NCI-H187 treated with DMSO at 0.1 percent for 48 hours (cell line): ENCODE measurements at regions not wholly inside any gene's neighbourhood (a gene's known extent, or its start where the extent isn't known, plus 50 kb on each side); places are given as distances from the start of the nearest gene placed in this dataset.

Experiments
- DNase-seq: peaks from one replicate; lab custom pipeline; 2025; lab: John Stamatoyannopoulos, UW

DNA sequence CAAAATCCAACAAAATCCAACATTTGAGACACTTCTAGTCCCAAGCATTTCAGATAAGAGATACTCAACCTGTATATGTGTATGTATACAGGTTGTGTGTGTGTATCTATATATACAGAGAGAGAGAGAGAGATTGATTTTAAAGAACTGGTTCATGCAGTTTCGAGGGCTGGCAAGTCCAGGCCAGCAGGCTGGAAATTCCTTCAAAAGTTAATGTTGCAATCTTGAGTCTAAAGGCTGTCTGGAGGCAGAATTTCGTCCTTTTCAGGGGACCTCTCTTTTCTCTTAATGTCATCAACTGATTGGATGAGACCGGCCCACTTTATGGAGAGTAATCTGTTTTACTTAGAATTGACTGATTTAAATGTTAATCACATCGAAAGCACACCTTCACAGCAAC lies 199.6 kb upstream of the IL12A start:
- no peak for DNase-seq

DNA sequence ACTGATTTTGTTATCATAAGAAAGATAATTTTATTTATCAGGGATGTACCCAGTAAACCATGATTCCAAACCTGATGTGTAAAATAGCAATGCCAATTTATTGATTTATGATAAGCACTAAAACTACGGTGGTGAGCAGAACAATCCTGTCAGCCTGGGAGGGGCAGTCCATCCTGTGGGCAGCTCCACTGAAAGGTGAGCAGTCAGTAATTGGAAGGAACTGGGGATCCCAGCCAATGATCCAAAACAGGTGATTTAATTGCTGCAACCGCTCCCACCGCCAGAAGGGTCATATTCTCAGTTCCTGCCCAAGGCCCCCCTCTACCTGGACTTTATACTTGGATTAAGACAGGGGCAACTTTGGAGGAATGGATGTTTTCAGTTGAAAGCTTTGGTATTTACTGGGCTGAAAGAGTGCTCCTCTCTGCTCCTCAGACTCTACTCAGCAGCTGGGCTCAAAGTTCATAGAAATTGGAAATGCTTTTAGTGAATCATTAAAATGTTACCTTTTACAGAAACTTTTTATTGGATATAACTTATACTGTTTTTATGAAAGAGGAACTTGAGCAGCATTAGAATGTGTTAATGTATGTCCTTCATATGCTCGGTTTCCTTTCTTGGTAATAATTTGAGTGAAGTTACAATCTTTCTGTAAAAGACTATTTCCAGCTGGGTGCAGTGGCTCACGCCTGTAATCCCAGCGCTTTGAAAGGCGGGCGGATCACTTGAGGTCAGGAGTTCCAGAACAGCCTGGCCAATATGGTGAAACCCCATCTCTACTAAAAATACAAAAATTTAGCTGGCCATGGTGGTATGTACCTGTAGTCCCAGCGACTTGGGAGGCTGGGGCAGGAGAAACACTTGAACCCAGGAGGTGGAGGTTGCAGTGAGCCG lies 198.6 kb upstream of the IL12A start:
- no peak for DNase-seq

DNA sequence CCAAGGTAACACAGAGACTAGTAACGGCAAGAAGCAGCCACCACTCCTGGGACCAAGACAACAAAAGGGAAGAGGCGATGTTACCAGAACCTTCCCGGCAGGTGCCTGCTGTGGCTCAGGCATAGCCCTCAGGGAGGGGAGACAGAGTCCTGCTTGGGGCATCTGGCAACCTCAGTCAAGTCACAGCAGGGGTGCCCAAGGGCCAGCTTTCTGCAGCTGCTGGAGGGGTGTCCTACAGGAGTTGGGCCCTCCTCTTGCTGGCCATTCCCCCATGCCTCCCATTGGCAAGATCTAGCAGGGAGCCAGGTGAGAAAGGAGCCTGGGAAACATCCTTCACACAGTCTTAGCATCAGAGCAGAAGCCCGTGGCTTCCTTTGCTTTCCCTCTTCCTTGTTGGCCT lies 197.3 kb upstream of the IL12A start:
- DNase-seq, result no peak

GRCh38 chr3:159792070-159792469 lies 196.6 kb upstream of the IL12A start:
- no peak for DNase-seq

DNA sequence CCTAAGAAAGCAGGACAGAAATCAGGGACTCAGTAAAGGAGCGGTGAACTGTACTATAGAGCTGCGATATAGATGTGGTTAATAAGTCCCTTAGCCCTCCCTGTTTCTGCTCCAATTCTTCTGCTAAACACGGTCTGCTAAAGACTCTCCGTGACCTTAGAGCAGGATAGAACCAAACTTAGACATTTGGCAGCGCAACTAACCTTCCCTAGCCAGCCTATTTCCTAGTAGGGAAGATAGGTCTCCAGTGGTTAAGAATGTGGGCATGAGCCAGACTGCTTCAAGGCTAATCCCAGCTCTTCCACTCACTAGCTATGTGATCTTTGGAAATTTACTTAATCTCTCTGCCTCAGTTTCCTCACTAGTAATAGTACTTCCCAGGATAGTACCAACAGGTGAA lies 193.6 kb upstream of the IL12A start:
- DNase-seq, result no peak

- DNase-seq, result no peak
Observed at GRCh38 chr3:159795681-159796175, 192.9 kb upstream of the IL12A start.

- DNase-seq, result no peak
Observed at GRCh38 chr3:159796226-159796625, 192.4 kb upstream of the IL12A start.

GRCh38 chr3:159796744-159797143 lies 191.9 kb upstream of the IL12A start:
- DNase-seq, result no peak

DNA sequence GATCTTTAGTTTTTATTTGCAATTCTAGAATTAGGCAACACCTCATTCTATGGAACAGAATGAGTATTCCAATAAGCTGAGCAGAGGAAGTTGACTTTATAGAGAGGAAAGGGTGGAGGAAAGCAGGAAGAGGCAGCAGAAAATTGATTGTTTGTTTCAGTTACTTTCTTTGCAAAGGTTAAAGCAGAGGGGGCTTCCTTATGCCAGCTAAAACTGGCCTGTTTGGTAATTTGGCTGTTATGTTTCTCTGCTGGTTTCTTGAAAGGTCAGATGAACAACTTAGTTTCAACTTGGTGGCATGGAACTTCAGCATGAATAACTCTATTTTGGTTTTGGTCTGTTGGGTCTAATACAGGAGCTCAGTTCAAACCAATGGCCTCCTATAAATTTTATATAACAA lies 190.9 kb upstream of the IL12A start:
- no peak for DNase-seq

DNA sequence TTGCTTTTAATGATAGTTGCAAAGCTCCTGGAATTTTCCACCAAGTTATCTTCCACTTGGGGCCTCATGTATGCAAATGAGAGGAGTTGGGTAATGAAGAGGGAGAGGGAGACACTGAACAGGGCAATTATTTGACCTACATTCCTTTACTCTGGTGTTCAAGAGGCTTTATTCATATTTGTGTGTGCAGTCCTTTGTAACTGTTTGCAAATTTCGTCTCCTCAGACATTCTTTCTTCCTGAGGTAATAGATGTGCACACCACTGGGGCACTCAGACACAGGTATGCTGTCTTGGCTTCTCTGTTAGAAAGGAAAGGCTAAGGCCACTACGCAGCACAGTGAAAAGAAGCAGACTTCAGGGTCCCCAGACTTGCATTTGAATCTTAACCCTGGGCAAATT lies 189.7 kb upstream of the IL12A start:
- DNase-seq, result no peak

GRCh38 chr3:159800434-159801155 lies 188.0 kb upstream of the IL12A start:
- DNase-seq, result no peak

- no peak for DNase-seq
Observed at GRCh38 chr3:159802864-159803263, 185.8 kb upstream of the IL12A start.

DNA sequence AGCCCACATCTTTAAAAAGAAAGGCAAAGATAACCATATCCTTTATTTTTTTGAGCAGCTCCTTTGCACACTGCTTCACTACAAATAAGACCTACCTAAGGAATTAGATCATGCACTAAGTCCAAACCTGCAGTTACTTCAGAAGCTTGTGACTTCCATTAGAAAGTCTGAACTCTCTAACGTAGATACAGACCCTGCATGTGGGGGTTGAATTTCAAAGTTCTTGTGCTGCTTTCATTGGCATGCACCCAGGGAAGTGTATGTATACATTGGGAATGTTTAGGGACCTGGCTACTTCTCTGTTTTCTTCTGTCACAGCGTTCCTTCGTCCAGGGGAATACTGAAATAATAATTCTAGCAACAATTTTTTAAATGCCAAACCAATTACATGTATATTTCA lies 185.2 kb upstream of the IL12A start:
- no peak for DNase-seq

DNA sequence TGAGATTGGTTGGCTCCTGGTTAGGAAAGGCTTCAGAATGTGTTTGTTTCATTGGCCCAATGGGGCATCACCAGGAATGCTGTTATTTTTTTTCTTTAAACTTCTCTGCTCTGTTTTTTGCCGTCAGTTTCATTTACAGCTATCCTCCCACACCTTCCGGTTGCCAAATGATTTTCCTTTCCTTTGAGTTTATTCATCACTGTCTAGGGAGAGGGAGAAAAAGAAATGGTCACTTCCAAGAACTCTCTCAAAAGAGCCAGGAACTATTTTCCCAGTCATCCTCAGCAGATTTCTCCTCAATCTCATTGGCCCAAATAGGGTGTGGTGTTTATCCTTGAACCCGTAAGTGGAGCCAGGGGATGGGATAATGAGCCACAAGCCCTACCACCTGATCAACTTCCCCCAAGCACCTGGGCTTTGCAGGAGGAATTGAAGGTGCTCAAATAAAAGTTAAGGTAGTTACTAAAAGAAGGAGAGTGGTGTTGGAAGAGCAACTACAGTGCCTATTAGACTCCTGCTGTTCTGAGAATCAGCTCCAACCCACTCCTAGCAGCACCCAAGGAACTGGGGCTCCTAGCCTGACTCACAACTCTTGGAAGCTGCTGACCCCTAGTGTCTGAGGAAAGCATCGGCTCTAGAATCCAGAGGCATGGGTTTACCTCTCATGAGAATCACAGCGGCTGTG lies 183.8 kb upstream of the IL12A start:
- DNase-seq, result peak; percentile 52

DNA sequence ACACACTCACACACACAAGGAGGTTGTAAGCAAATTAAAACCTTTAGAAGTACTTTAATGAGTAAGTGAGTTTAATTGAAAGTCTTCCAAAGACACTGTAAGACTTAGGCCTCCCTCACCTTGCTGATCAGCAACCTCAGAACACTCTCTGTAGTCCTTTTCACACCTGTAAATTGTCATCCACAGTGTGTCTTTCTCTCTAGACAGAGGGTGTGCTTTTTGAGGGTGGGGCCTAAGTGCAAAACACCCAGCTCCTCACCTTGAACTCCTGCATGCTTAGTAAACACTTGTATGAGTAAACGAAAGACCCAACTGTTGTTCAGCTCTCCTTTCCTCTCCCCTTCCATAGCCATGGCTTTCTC lies 183.2 kb upstream of the IL12A start:
- no peak for DNase-seq

- DNase-seq, result no peak
Observed at GRCh38 chr3:159806412-159806811, 182.2 kb upstream of the IL12A start.

DNA sequence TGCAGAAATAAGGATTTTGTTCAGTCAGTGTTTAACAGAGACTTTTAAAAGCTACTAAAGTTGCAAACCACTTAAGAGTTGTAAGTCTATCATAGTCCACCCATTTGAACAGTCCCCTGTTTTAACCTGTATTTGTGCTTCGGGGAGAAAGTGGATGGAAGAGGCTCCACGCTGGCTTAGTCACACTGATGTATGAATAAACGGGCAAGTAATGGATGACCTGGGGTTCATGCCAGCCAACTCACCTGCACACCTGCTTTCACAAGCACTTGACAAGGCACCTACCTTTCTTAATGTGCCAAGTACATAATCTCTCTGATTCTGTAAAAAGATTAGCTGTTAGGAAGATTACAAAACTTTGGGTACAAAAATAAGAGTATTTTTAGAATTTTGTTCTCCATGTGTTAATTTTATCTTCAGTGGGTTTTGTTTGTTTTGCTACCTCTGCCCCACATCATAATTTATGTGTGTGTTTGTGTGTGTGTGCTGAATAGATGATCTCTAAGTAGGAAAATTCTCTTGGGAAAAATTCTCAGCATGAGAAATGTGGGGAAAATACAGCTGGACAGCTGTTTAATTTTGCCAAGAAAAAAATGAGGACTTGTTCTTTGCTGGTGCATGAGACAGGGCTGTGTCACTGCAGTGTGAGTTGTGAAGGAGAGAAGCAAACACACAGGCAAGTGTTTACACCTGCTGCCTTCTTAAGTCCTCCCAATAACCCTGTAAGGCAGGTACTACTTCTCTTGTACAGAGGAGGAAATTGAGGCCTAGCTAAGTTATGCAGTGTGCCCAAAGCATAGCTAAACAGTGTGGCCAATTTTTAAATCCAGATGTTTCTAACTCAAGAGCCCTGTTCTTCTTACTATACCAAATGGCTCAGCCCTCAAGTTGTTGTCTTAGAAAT lies 181.2 kb upstream of the IL12A start:
- DNase-seq, result no peak

DNA sequence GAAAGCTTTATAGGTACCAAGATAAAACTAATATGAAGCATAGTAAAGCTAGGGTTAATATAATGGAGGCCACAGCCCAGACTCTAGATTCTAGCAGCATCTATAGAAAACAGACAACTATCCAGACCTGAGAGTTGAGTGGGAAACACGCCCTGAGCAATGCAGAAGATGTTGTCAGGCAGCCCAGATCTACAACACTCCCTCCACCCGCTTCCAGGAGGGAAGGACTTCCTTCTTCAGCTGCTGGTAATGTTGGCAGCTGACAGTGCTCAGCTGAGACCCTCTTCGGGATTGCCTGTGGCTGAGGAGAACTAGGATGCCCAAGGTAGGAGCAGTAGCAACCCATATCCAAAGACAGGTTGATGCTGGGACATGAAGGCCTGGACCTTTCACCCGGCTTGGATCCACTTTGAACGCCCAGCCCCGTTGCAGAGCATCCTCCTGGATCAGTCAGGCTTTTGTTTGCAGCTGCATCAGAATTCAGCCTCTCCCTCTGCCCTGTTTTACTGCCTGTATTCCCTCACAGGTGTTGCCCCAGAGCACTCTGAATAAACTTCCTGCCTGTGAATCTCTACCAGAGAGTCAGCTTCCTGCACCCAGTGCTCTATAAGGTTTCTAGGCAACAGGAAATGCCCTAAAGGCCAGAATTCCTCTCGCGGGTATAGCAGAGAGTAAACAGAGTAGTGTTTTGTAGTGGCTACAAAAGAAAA lies 174.7 kb upstream of the IL12A start:
- DNase-seq, result no peak

DNA sequence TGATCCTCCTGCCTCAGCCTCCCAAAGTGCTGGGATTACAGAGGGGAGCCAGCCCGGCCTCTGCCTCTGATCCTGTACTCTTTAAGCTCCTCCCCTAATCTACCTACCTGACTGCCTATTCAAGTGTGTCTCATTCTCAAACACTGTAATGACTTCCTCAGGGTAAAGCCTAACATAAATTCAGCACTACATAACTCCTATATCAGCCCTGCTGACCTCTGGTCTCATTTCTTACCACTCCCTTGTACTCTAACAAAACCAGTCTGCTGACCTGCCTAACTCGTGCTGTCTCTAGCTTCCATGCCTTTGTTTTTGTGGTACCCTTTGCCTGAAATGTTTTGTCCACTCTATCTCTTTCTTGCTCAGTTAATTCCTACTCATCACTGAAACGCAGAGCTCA lies 172.1 kb upstream of the IL12A start:
- DNase-seq, result no peak

DNA sequence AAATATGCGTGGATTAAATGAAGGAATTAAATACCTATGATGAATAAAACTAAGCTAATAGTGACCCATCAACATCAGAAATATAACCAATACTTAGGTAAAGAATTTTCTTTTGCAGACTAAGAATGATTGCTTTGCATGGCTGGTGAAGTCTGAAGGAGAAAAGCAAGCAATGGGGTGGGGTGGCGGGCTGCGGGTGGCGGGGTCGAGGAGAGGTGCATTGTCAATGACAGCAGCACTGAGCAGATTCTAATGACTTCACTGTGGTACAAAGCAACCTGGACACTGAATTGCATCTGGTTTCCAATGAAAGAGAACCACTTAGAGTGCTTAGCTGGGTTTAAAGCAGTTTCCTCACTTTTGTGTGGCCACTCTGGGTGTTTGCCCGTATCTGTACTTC lies 171.5 kb upstream of the IL12A start:
- DNase-seq, result no peak

GRCh38 chr3:159817571-159817970 lies 171.1 kb upstream of the IL12A start:
- DNase-seq, result no peak
